Pancreas (tissue), 10 donors: ENCODE measurements at regions not wholly inside any gene's neighbourhood (a gene's known extent, or its start where the extent isn't known, plus 50 kb on each side); places are given as distances from the start of the nearest gene placed in this dataset.
A peak's percentile ranks its signal among the peaks of the same experiment; 100 is the strongest.

Source experiments
- ATAC-seq, 4 donors: fragments of 200-7000 bp; cut with Tn5 transposase; one replicate each; pipeline versions ENCODE4 v1.8.0 to v1.9.1; 2020; ENCODE audit warnings: mild to moderate bottlenecking in 4 of 4, moderate library complexity in 4 of 4
- DNase-seq, 6 donors: peaks; one replicate each; pipeline ENCODE4 v3.0.0-alpha.2; 2020
- FAIRE-seq: peaks from 2 replicates; lab custom pipeline; 2012; peaks lifted over from hg19 to GRCh38; lab: Jason Lieb, UNC
- H3K27ac ChIP-seq, 4 donors: fragments of 200-600 bp; sonication (generic); 1 replicate in 3 of 4; 2 replicates in 1 of 4; pipeline versions ENCODE4 v1.5.0 to v1.8.0; 2020
- H3K27me3 ChIP-seq, 4 donors: fragments of 200-600 bp; one replicate each; pipeline ENCODE4 v1.8.0; 2021
- H3K36me3 ChIP-seq, 3 donors: fragments of 200-600 bp; sonication (generic) in 1 of 3; one replicate each; pipeline versions ENCODE4 v1.5.0 to v1.8.0; 2020 to 2021
- H3K4me1 ChIP-seq, 3 donors: fragments of 200-600 bp; one replicate each; pipeline ENCODE4 v1.8.0; 2021
- H3K4me3 ChIP-seq, 4 donors: fragments of 200-600 bp; sonication (generic) in 2 of 4; one replicate each; pipeline versions ENCODE4 v1.5.0 to v1.8.0; 2020 to 2021
- H3K9me3 ChIP-seq, 4 donors: fragments of 200-600 bp; one replicate each; pipeline ENCODE4 v1.8.0; 2021
- WGBS, 2 donors: extraction: QIAGEN DNeasy Blood & Tissue Kit; methylation state at CpG; one replicate each; pipeline ENCODE4 v1.1.7; 2013; 5-methylcytosine and 5-hydroxymethylcytosine counted together
- intact Hi-C, 3 donors: fragments of 100-400 bp; cut with DNase I; formaldehyde crosslinking; loops; one replicate each; pipeline versions ENCODE4 v1.11.1 to v1.14.2; 2022
- TF ChIP-seq, protein P1 (sequence below), 4 donors: fragments of 200-600 bp; sonication (generic) in 3 of 4; IDR thresholded peaks; one replicate each; pipeline versions ENCODE4 v1.5.0 to v1.8.0; 2021; ENCODE audit warnings: antibody characterized with exemption in 4 of 4
- donor health status: healthy with polysubstance abuse.
- donor health status: DM: no; HTN: no; CAD: no; lungs with moderate emphysema.
- donor health status: DM: no; HTN: no; CAD: no.
- donor health status: control.
- donor health status: control.
- donor health status: Bipolar disorder and iron deficiency.
- donor health status: DM: yes; HTN: yes; CAD: no.
- donor health status: DM: no; HTN: no; CAD: no.
- donor health status: DM: no; HTN: no; CAD: no.
- donor health status: DM: yes; HTN: yes; CAD: no.

DNA sequence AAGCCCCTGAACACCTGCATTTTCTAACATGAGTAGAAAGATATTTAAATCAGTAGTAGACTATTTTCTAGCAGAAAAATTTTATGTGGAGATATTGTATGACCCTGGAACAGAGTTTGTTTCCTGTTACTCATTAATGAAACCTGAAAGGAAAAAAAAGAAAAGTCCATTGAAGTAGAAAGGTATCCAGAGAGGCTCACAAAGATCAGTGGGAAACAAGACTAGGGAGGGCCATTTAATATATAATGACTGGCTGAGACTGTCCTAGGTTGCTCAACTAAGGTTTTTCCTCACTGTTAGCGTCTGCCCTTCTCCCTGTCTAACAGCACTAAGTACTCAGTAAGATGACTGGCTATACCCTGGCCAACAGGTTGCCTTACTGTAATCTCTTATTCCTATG is 788.6 kb downstream of the GLUD2 start:
- H3K4me3 ChIP-seq = no peak overlapping the region
- DNase-seq (no peak), FAIRE-seq (no peak), ATAC-seq (peak in 2 of 4 donors; percentile 48 to 63)
- H3K27ac ChIP-seq = no peak overlapping the region
- no peaks in the 10 kb centered on the region for H3K9me3 ChIP-seq
- 6 to 23% methylated on average over 1 of the region's 1 CpG for WGBS, 2 donors
- H3K27me3 ChIP-seq = peaks cover 0 to 4% (median 0%) of the 10 kb centered on the region in 4 donors
- no peaks in the 10 kb centered on the region for H3K36me3 ChIP-seq
- TF ChIP-seq, protein P1, sequence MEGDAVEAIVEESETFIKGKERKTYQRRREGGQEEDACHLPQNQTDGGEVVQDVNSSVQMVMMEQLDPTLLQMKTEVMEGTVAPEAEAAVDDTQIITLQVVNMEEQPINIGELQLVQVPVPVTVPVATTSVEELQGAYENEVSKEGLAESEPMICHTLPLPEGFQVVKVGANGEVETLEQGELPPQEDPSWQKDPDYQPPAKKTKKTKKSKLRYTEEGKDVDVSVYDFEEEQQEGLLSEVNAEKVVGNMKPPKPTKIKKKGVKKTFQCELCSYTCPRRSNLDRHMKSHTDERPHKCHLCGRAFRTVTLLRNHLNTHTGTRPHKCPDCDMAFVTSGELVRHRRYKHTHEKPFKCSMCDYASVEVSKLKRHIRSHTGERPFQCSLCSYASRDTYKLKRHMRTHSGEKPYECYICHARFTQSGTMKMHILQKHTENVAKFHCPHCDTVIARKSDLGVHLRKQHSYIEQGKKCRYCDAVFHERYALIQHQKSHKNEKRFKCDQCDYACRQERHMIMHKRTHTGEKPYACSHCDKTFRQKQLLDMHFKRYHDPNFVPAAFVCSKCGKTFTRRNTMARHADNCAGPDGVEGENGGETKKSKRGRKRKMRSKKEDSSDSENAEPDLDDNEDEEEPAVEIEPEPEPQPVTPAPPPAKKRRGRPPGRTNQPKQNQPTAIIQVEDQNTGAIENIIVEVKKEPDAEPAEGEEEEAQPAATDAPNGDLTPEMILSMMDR (IDR thresholded peaks at IDR 0.05) = no peak
- H3K4me1 ChIP-seq = no peaks in the 10 kb centered on the region
- intact Hi-C loops = no loop called here

DNA sequence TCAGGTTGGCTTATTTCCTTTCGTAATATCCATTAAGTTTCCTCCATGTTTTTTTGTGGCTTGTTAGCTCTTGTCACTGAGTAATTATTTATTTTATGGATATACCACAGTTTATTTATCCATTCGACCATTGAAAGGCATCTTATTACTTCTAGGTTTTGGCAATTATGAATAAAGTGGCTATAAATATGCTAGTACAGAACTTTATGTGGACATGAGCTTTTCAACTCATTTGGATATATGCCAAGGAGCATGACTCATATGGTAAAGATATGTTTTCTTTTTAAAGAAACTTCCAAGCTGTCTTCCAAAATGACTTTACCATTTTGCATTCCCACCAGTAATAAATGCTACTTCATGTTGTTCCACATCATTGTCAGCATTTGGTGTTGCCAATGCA is 803.6 kb downstream of the GLUD2 start:
- Histone ChIP-seq H3K27me3 (peaks cover 0 to 7% (median 0%) of the 10 kb centered on the region in 4 donors), H3K4me1 (no peaks in the 10 kb centered on the region), H3K27ac (no peak overlapping the region), H3K4me3 (no peak overlapping the region), H3K36me3 (no peaks in the 10 kb centered on the region), H3K9me3 (no peaks in the 10 kb centered on the region)
- no peak for ATAC-seq
- TF ChIP-seq, protein P1 (IDR thresholded peaks at IDR 0.05) = no peak
- intact Hi-C loops = no loop called here
- 45 to 54% methylated on average over 2 of the region's 2 CpGs for WGBS, 2 donors
- FAIRE-seq = no peak
- no peak for DNase-seq

DNA sequence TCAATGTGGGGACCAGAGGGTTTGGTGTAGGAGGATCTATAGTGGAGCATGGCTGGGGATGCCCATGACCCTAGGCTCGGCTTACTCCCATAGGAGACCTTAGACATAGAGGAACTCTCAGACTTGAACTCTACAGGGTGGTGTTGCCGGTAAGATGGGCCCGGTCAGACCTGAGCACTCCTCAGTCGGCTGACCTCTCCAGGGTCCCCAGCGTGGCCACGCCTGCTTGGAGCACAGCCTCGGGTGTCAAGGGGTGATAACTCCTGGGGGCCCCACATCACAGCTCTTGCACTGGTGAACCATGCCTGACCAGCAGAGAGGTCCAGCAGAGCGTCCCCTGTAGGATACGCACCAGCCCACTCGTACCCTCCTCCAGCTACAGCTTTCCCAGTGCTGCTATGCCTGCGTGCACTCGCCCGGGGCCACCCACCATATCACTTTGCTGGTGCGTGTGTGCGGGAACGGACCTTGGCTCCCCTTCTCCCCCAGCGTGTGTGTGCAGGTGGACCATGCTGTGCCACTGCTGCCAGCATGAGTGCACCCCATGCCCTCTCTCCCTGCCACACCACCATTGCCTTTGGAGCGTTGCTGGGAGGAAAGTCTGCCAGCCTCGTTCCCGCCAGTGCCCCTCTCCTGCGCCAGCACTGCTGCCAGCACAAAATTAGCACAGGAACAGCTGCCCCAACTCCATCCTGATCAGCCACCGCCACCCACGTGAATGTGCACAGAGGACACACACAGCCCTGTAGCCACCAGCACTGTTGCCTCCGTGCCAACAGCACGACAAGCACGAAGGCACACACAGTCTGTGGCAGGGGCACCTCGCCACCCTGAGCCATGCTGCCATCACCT is 806.6 kb downstream of the GLUD2 start:
- DNase-seq = peak in 1 of 6 donors; percentile 55
- H3K4me3 ChIP-seq = no peak overlapping the region
- no peaks in the 10 kb centered on the region for H3K36me3 ChIP-seq
- no peak for ATAC-seq
- H3K4me1 ChIP-seq = no peaks in the 10 kb centered on the region
- TF ChIP-seq, protein P1 (IDR thresholded peaks at IDR 0.05) = no peak
- no peak for FAIRE-seq
- no peaks in the 10 kb centered on the region for H3K9me3 ChIP-seq
- H3K27me3 ChIP-seq = peaks cover 0 to 7% (median 0%) of the 10 kb centered on the region in 4 donors
- WGBS, 2 donors = 81 to 89% methylated on average over 27 of the region's 27 CpGs
- no peak overlapping the region for H3K27ac ChIP-seq
- intact Hi-C loops = no loop called here

DNA sequence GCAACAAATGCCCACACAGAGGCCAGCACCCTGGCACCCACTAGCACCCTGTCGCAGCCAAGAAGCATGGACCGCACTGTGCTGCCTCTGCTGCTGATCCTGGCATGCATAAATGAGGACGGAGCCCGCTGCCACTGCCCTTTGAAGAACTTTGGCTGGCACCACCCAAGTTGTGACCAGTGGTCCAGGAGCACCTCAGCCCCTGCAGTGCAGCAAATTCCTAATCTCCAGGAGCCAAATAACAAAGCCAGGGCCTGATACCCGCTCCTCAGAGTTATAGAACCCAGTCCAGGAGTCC is 807.2 kb downstream of the GLUD2 start:
- no peaks in the 10 kb centered on the region for H3K4me1 ChIP-seq
- no peak overlapping the region for H3K27ac ChIP-seq
- no peak for ATAC-seq
- H3K4me3 ChIP-seq = no peak overlapping the region
- WGBS, 2 donors = 74 to 83% methylated on average over 5 of the region's 5 CpGs
- intact Hi-C loops = no loop called here
- H3K27me3 ChIP-seq = peaks cover 0 to 7% (median 0%) of the 10 kb centered on the region in 4 donors
- DNase-seq = peak in 1 of 6 donors; percentile 32
- no peaks in the 10 kb centered on the region for H3K36me3 ChIP-seq
- no peak for FAIRE-seq
- no peaks in the 10 kb centered on the region for H3K9me3 ChIP-seq
- TF ChIP-seq, protein P1 (IDR thresholded peaks at IDR 0.05) = no peak
